ENCODE measurements at regions not wholly inside any gene's neighbourhood (a gene's known extent, or its start where the extent isn't known, plus 50 kb on each side); places are given as distances from the start of the nearest gene placed in this dataset.

GRCh38 chr5:42970636-42971559 is 69.2 kb downstream of the ANXA2R start:
- TF ChIP-seq CTCF (optimal IDR thresholded peaks at IDR 0.05 in 1 of 3, IDR thresholded peaks at IDR 0.05 in 1 of 3, conservative IDR thresholded peaks at IDR 0.05 in 1 of 3; ENCODE audit: extremely low read depth in 1 of 3, insufficient read depth in 2 of 3, low read length in 3 of 3), result no peak
- no peak for TF ChIP-seq EZH2 (IDR thresholded peaks at IDR 0.05; ENCODE audit: low read length)

Measured in keratinocyte (primary cell).